AG09319 (cell line): ENCODE measurements at regions not wholly inside any gene's neighbourhood (a gene's known extent, or its start where the extent isn't known, plus 50 kb on each side); places are given as distances from the start of the nearest gene placed in this dataset.

Experiments used
- DNase-seq: peaks from one replicate; pipeline ENCODE4 v3.0.0-alpha.2; 2010; ENCODE audit warnings: low read depth; ENCODE audit errors: extremely low read depth
- TF ChIP-seq, protein P1 (sequence below): IDR thresholded peaks from 2 replicates; pipeline ENCODE4 v1.5.1; 2011; ENCODE audit warnings: low read depth, mild to moderate bottlenecking, inconsistent platforms, low read length, moderate library complexity

DNA sequence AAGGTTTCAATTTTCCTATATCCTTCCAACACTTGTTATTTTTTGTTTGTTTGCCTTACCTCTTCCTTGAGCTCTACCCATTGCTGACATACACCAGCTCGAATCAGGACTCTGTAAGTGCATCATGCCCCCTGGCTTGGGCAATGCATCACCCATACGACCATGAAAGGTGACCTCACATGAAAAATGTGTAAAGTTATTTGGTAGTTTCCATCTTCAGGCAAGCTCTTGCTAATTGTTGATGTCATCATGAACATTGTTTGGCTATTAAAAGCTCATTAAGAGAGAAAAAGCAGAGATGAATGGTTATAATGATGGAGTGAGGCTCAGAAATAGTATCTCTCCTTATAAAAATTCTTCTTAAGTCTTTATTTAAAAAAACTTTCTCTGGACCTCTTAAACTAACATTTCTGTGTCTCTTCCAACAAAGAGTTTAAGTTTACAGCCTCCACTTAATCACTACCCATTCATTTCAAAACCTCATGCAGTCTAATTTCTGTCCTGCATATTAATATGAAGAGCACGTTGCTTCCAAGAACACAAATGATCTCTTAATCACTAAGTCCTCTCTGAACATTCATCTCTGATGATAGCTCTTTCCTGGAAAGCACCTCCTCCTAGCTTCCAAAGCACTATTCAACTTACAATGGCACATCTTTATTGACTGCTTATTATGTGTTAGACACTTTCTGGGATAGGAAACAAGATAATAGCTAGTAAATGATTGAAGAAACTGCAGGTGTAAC is 236.3 kb downstream of the NFKBIZ start:
- no peak for DNase-seq
- TF ChIP-seq, protein P1, sequence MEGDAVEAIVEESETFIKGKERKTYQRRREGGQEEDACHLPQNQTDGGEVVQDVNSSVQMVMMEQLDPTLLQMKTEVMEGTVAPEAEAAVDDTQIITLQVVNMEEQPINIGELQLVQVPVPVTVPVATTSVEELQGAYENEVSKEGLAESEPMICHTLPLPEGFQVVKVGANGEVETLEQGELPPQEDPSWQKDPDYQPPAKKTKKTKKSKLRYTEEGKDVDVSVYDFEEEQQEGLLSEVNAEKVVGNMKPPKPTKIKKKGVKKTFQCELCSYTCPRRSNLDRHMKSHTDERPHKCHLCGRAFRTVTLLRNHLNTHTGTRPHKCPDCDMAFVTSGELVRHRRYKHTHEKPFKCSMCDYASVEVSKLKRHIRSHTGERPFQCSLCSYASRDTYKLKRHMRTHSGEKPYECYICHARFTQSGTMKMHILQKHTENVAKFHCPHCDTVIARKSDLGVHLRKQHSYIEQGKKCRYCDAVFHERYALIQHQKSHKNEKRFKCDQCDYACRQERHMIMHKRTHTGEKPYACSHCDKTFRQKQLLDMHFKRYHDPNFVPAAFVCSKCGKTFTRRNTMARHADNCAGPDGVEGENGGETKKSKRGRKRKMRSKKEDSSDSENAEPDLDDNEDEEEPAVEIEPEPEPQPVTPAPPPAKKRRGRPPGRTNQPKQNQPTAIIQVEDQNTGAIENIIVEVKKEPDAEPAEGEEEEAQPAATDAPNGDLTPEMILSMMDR, result no peak

DNA sequence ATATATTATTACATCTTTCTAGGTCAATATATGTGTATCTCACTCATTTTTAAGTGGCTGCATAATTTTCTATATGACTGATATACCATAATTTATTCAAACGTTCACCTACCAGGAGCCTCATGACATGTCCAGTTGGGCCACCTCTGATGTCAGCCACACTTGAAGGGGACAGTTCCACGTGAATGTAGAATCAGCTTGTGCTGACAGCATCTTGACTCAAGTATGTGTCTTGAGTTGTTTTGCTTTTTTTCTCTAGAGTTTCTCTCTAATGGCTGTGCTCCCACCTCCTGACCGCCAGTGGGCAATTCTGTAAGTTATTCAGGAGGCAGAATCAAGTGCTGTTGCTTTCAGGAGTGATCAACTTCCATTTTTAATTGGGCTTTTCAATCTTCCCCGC is 237.9 kb downstream of the NFKBIZ start:
- DNase-seq, result no peak
- TF ChIP-seq, protein P1, result no peak

DNA sequence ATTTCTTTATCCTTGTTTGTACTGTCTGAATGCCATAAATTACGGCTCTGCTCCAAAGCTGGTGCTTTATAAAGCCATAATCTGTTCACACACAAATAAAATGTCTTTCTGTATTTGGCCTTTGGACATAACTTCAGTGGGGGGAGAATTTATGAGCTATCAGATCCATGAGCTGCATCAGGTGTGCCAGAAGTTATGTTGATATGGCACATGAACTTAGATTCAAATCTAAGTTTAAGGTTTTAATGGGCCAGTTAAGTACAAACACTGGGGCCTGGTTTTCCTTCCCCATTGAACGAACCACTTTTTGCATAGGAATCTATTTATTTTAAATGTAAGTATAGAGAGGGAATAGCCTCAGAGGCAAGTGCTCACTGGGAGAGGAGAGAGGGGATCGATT is 239.9 kb downstream of the NFKBIZ start:
- TF ChIP-seq, protein P1, result no peak
- no peak for DNase-seq

DNA sequence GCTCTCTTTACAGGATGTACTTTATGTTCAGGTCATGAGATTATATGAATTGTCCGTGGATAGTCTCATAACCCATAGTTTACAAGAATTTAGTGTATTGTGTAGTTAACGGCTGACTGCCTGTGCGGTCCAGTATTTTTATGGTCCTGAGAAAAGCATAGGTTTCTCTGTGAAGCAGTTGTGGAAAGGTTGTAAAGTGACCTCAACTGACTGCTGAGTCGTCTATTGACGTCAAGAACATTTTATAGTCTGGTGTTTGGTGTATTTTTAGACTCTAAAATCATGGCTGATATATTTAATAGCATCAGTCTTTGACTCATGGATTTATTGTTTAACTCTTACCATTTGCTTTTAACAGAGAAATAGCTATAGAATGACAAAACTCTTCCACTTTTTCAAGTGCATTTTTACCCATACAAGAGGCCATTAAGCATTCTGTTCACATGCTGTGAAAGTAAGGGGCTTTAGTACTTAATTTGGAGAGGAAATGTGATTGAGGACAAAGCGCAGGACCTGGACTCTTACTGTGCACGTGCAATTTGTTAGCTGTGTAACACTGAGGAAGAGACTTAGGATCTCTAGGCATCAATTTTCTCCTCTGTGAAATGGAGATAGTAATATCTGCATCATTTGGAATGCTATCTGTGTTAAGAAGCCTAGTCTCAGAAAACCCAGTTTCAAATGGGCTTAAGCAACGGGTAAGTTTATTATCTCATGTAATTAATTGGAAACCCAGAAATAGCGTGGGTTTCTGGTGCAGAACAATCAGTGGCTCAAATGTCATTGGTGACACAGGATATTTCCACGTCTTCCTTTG is 240.8 kb downstream of the NFKBIZ start:
- TF ChIP-seq, protein P1, result no peak
- no peak for DNase-seq

DNA sequence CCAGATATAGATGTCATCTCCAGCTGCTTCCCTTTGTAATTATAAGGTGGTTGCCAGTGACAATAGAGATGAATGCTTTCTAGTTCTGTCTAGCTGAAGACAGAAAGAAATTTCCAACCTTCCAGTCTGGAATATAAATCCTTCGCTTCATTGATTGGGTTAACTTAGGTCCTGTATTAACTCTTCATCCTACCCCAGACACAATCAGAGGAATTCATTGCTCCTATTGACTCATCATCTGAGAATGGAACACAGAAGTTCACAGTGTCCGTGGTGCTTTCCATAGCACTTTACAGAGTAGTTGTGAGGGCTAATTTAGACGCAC is 241.4 kb downstream of the NFKBIZ start:
- DNase-seq, result no peak
- TF ChIP-seq, protein P1, result no peak

DNA sequence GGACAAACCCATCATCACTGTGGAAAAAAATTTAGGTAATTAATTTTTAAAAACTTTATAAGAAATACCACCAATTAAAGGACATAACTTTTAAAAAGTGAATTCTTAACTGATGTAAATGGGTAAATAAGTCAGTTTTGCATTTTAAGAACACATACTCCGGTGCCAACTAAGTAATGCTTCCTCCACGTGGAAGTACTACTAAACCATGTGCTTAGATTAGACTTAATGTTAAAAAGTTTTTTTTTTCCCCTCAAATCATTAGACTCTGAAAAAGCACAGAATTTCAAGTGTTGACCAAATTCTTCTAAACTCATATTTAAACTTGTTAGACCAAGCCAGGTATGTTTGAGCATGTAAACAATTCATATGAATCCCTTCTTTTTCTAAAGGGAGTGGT is 242.0 kb downstream of the NFKBIZ start:
- TF ChIP-seq, protein P1, result no peak
- DNase-seq, result no peak

DNA sequence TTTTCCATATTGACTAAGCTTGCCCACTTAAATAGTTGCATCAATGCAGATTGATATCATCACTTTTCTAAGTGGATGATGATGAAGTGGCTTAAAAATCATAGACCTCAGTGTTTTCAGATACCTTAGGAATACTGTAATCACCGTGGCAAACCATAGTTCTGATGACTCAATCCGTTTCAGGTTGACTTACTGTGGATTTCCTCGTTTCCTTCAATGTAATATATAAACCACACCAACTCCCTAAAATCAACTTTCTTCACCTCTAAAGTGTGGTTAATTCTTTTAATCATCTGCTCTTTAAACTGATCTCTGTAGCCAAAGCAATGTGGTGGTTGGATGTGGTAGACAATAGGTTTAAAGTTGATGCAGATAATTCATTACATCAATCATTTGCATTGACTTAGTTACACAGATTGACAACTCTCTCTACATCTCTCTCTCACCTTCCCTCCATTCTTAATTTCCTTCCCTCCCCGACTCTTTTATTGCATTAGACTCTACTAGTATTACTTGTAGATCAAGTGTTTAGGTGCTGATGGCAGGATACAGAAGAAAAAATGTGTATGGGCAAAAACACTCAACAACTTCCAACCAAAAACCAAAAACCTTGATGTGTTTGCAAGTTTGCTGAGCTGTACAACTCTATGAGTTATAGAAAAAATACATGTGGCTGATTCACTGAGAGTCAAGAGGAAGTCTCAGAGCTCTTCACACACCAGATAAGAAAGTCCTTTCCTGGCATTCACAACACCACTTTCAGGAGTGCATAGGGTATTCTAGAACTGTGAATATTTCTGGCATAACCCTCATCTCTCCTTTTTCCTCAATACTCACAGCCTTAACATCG is 243.5 kb downstream of the NFKBIZ start:
- no peak for DNase-seq
- TF ChIP-seq, protein P1, result no peak
